ENCODE measurements at regions not wholly inside any gene's neighbourhood (a gene's known extent, or its start where the extent isn't known, plus 50 kb on each side); places are given as distances from the start of the nearest gene placed in this dataset.

DNA sequence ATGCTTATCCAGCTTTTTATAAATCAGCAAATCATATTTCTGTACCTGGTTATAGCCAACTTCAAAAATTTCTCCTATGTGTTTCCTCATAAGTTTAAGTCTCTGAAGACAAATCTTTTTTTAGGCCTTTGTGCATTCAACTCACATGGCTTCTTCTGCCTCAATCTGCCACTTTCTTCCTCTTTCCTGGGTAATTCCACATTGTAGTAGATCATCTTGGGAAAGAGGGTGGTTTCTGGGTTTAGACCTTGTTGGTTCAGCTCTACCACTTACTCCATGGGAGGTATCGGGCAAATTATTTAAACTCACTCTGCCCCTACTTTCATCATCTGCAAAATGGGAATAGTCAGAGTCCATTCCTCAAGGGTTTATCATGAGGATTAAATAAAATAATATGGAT, 707.0 kb upstream of the ZEB2 start:
- TF ChIP-seq EZH2 (IDR thresholded peaks at IDR 0.05; ENCODE audit: borderline replicate concordance, insufficient read depth, low read depth, low read length, poor library complexity, severe bottlenecking), result no peak
- TF ChIP-seq, protein P1, sequence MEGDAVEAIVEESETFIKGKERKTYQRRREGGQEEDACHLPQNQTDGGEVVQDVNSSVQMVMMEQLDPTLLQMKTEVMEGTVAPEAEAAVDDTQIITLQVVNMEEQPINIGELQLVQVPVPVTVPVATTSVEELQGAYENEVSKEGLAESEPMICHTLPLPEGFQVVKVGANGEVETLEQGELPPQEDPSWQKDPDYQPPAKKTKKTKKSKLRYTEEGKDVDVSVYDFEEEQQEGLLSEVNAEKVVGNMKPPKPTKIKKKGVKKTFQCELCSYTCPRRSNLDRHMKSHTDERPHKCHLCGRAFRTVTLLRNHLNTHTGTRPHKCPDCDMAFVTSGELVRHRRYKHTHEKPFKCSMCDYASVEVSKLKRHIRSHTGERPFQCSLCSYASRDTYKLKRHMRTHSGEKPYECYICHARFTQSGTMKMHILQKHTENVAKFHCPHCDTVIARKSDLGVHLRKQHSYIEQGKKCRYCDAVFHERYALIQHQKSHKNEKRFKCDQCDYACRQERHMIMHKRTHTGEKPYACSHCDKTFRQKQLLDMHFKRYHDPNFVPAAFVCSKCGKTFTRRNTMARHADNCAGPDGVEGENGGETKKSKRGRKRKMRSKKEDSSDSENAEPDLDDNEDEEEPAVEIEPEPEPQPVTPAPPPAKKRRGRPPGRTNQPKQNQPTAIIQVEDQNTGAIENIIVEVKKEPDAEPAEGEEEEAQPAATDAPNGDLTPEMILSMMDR (IDR thresholded peaks at IDR 0.05), result no peak
- H3K4me3 Mint-ChIP-seq, result no peak overlapping the region
- ATAC-seq (ENCODE audit: low read depth), result no peak
- WGBS (ENCODE audit: insufficient coverage), result no CpG with 5 or more reads among the region's 1 CpG
- Histone ChIP-seq H3K9ac (ENCODE audit: low read length) (no peak overlapping the region), H4K20me1 (ENCODE audit: control insufficient read depth, insufficient read depth, low read length, poor library complexity, severe bottlenecking) (no peaks in the 10 kb centered on the region), H3K4me3 (ENCODE audit: control extremely low read depth in 1 of 5, extremely low read depth in 1 of 5, insufficient read depth in 1 of 5, low read depth in 2 of 5, low read length in 4 of 5) (no peak overlapping the region), H3K4me2 (replicated peaks; ENCODE audit: low read depth, low read length, poor library complexity, severe bottlenecking) (no peak overlapping the region), H3K36me3 (replicated peaks in 1 of 2; ENCODE audit: control extremely low read depth in 1 of 2, control insufficient read depth in 1 of 2, extremely low read depth in 1 of 2, insufficient read depth in 2 of 2, low read length in 1 of 2) (no peaks in the 10 kb centered on the region), H3K9me3 (ENCODE audit: control extremely low read depth in 1 of 3, control insufficient read depth in 2 of 3, insufficient read depth in 1 of 3, low read length in 2 of 3) (no peaks in the 10 kb centered on the region), H3K79me2 (ENCODE audit: control insufficient read depth, insufficient read depth, low read length) (no peaks in the 10 kb centered on the region), H3K4me1 (ENCODE audit: control insufficient read depth in 2 of 2, insufficient read depth in 2 of 2, low read length in 2 of 2) (no peaks in the 10 kb centered on the region), H3K27me3 (replicated peaks in 1 of 4; ENCODE audit: control extremely low read depth in 1 of 4, control insufficient read depth in 3 of 4, insufficient read depth in 4 of 4, low read length in 3 of 4) (no peaks in the 10 kb centered on the region), H2AFZ (ENCODE audit: insufficient read depth, low read depth, low read length, poor library complexity, severe bottlenecking) (no peak overlapping the region), H3K27ac (ENCODE audit: low read length in 2 of 2) (no peak overlapping the region)
- CTCF ChIA-PET, result no interaction called here
- H3K9me3 Mint-ChIP-seq (ENCODE audit: insufficient read depth), result no peaks in the 10 kb centered on the region
- no peak overlapping the region for H3K27ac Mint-ChIP-seq
- no peaks in the 10 kb centered on the region for H3K27me3 Mint-ChIP-seq
- peaks cover 10% of the 10 kb centered on the region for H3K4me1 Mint-ChIP-seq
- POLR2A ChIA-PET, result interaction anchor here (0.6 kb wide), 1 partner anchor 697 kb away, joined by 7 read pairs; no protein-coding TSS in a partner anchor
- intact Hi-C loops (cut with micrococcal nuclease), result no loop called here
- no peak for DNase-seq

DNA sequence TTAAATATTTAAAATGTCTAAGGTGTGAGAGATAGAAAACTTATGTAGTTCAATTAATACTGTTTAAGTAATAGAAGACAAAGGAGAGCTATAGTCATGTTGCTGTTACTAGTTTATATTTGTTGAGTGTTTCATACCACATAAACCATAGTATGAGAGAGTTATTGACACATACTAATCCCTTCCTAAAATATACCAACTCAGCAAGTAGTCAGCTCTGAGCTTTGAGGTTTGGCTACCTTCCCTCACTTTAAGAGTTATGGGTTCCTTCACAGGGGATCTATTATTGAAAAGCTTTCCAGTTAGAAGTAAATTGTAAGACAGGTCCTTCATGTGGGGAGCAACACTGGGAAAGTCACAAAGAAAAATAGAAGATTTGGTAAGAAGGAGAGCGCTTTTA, 701.6 kb upstream of the ZEB2 start:
- CTCF ChIA-PET, result no interaction called here
- ATAC-seq (ENCODE audit: low read depth), result no peak
- no peak overlapping the region for H3K4me3 ChIP-seq (ENCODE audit: control extremely low read depth in 1 of 5, extremely low read depth in 1 of 5, insufficient read depth in 1 of 5, low read depth in 2 of 5, low read length in 4 of 5)
- no peak for DNase-seq
- H2AFZ ChIP-seq (ENCODE audit: insufficient read depth, low read depth, low read length, poor library complexity, severe bottlenecking), result no peak overlapping the region
- peaks cover 7 to 14% of the 10 kb centered on the region in 2 donors for H3K4me1 ChIP-seq (ENCODE audit: control insufficient read depth in 2 of 2, insufficient read depth in 2 of 2, low read length in 2 of 2)
- no peak overlapping the region for H3K4me3 Mint-ChIP-seq
- no peak for TF ChIP-seq EZH2 (IDR thresholded peaks at IDR 0.05; ENCODE audit: borderline replicate concordance, insufficient read depth, low read depth, low read length, poor library complexity, severe bottlenecking)
- TF ChIP-seq, protein P1 (IDR thresholded peaks at IDR 0.05), result no peak
- no peak overlapping the region for H3K27ac Mint-ChIP-seq
- H3K27me3 ChIP-seq (replicated peaks in 1 of 4; ENCODE audit: control extremely low read depth in 1 of 4, control insufficient read depth in 3 of 4, insufficient read depth in 4 of 4, low read length in 3 of 4), result no peaks in the 10 kb centered on the region
- POLR2A ChIA-PET, result no interaction called here
- H3K36me3 ChIP-seq (replicated peaks in 1 of 2; ENCODE audit: control extremely low read depth in 1 of 2, control insufficient read depth in 1 of 2, extremely low read depth in 1 of 2, insufficient read depth in 2 of 2, low read length in 1 of 2), result no peaks in the 10 kb centered on the region
- no peak overlapping the region for H3K4me2 ChIP-seq (replicated peaks; ENCODE audit: low read depth, low read length, poor library complexity, severe bottlenecking)
- no peaks in the 10 kb centered on the region for H4K20me1 ChIP-seq (ENCODE audit: control insufficient read depth, insufficient read depth, low read length, poor library complexity, severe bottlenecking)
- intact Hi-C loops (cut with micrococcal nuclease), result no loop called here
- H3K9me3 Mint-ChIP-seq (ENCODE audit: insufficient read depth), result no peaks in the 10 kb centered on the region
- no peak overlapping the region for H3K27ac ChIP-seq (ENCODE audit: low read length in 2 of 2)
- no CpG with 5 or more reads among the region's 1 CpG for WGBS (ENCODE audit: insufficient coverage)
- H3K27me3 Mint-ChIP-seq, result no peaks in the 10 kb centered on the region
- H3K9me3 ChIP-seq (ENCODE audit: control extremely low read depth in 1 of 3, control insufficient read depth in 2 of 3, insufficient read depth in 1 of 3, low read length in 2 of 3), result no peaks in the 10 kb centered on the region
- H3K79me2 ChIP-seq (ENCODE audit: control insufficient read depth, insufficient read depth, low read length), result no peaks in the 10 kb centered on the region
- H3K4me1 Mint-ChIP-seq, result peaks cover 29% of the 10 kb centered on the region
- no peak overlapping the region for H3K9ac ChIP-seq (ENCODE audit: low read length)
